ENCODE measurements at regions not wholly inside any gene's neighbourhood (a gene's known extent, or its start where the extent isn't known, plus 50 kb on each side); places are given as distances from the start of the nearest gene placed in this dataset.

DNA sequence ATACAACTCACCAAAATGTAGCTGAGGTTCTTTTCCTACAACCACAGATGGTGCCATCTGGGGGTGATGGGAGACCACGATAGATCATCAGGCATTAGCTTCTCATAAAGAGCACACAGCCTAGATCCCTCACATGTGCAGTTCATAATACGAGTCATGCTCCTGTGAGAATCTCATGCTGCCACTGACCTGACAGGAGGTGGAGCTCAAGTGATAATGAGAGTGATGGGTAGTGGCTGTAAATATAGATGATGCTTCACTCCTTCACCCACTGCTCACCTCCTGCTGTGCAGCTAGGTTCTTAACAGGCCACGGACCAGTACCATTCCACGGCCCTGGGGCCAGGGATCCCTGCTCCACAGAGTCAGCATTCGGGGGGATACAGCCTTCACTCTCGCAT, 943.8 kb downstream of the NLGN4Y start:
- DNase-seq (no peak), ATAC-seq (no peak)
- intact Hi-C loops (cut with DNase I), result no loop called here

DNA sequence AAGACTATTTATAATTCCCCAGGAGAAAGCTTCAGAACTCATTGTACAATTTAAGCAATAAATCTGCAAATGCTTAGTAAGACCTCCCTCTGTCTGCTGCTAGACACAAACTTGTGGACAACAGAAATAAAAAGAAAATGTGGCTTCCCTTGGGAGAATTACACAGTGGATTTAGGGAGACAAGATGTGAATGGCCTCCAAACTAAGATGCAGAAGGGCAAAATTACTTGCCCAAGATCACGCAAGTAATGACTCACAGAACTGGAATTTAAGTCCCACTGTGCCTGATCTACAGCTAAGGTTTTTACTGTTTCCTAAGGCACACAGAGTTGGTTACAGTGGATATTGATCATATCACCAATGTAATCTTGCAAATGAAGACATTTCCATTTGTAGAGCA, 947.0 kb downstream of the NLGN4Y start:
- ATAC-seq (no peak), DNase-seq (no peak)
- intact Hi-C loops (cut with DNase I), result no loop called here

DNA sequence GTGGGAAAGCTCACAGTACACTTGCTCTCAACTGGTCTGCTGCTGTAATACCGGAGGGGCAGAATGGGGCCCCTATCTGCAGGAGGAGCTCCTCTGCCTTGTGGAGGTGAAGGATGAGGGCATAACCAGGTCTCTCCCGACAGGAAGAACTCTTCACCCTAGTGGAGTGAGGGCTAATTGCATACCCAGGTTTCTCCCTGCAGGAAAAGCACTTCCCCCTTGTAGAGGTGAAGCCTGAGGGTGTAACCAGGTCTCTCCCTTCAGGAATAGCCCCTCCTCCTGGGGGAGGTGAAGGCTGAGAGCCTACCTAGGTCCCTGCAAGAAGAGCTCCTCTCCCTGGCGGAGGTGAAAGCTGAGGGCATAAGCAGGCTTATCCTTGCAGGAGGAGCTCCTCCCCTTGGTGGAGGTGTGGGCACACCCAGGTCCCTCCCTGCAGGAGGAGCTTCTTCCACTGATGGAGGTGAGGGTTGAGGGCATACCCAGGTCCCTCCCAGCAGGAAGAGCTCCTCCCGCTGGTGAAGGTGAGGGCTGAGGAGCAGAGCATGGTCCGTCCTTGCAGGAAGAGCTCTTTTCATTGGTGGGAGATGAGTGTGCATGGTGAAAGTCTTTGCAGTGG, 954.1 kb downstream of the NLGN4Y start:
- DNase-seq (no peak), ATAC-seq (no peak)
- intact Hi-C loops (cut with DNase I), result no loop called here

DNA sequence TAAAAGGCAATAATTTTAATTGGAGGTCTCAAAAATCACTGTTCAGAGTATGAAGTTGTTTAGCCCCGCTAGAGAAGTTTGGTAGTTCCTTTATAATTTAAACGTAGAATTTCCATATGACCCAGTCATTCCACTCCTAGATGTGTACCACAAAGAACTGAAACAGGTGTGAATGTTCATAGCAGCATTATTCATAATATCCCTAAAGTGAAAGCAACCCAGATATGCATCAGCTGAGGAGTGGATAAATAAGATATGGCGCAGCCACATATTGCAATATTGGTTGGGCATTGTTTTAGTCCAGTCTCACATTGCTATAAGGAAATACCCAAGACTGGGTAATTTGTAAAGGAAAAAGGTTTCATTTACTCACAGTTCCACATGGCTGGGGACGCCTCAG, 976.2 kb downstream of the NLGN4Y start:
- no peak for ATAC-seq
- no peak for DNase-seq
- intact Hi-C loops (cut with DNase I), result no loop called here

DNA sequence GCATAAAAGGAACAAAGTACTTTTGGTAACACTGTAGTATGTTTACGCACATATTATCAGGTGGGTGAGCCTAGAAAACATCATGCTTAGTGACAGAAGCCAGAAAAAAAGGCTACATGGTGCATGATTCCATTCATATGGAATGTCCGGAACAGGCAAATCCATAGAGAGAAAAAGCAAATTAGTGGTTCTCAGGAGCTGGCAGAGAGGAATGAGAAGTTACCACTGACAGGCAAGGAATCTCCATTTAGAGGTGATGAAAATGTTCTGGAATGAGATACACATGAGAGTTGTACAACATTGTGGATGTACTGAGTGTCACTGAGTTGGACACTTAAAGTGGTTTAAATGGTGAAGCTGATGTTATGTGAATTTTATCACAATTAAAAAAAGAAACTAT, 976.9 kb downstream of the NLGN4Y start:
- no peak for DNase-seq
- no peak for ATAC-seq
- intact Hi-C loops (cut with DNase I), result no loop called here

DNA sequence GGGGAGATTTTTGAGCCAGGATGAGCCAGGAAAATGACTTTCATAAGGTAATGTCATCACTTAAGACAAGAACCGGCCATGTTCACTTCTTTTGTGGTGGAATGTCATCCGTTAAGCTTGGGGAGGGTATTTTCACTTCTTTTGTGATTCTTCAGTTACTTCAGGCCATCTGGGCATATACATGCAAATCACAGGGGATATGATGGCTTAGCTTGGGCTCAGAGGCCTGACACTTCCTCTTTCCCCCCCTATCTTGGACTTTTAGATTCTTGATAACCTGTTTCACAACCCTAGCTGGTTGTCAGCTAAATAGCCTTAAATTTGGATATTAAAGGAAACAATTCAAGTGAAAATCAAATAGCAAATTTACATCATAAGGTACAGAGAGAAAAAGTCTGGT, 986.0 kb downstream of the NLGN4Y start:
- DNase-seq, result no peak
- no peak for ATAC-seq
- intact Hi-C loops (cut with DNase I), result no loop called here

DNA sequence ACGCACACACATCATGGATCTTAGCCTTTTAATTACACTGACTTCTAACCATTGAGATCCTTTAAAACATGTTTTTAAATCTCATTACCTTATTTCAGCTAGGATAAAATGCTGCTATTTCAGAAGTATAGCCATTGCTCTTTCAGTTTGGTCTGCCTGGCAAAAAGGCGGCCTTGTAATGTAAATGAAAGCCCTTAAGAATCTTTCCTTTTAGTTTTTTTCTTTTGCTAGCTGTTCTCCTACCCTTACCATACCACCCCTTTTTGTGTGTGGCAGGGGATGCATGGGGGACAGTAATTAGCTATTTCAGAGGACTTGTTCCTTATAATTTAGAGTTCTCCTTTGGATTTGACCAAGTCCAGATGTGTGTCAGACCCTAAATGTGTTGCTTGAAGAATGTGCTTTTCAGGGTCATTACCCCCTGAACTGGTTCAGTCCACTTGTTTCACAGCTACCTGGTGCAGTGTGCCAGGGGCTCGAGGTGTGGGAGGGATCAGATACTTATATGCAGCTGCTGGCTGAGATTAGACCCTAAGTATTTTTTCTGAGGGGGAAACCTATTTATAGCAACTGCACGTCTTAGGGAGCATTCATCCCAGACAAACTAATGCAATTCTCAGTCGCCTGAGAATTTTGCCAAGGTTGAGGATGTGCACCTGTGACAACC, 986.8 kb downstream of the NLGN4Y start:
- DNase-seq (no peak), ATAC-seq (no peak)
- intact Hi-C loops (cut with DNase I), result no loop called here

DNA sequence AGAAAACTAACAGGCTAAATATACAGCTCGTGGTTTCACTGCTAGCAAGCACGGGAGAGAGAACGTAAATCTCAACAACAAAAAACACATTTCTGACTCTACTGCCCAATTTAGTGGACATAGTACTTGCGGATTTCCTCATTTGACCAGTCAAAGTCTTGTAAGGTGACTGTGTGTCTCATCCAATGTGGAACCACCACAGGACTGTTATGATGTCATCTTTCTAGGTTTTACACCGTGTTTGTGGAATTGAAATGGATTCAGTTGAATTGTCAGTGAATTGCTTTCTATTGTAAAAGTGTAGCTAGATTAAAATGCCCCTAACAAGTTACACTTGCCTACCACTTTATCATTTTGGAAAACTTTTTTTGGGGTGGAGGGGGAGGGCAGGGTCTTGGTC, 1010.8 kb downstream of the NLGN4Y start:
- DNase-seq (no peak), ATAC-seq (no peak)
- intact Hi-C loops (cut with DNase I), result no loop called here

DNA sequence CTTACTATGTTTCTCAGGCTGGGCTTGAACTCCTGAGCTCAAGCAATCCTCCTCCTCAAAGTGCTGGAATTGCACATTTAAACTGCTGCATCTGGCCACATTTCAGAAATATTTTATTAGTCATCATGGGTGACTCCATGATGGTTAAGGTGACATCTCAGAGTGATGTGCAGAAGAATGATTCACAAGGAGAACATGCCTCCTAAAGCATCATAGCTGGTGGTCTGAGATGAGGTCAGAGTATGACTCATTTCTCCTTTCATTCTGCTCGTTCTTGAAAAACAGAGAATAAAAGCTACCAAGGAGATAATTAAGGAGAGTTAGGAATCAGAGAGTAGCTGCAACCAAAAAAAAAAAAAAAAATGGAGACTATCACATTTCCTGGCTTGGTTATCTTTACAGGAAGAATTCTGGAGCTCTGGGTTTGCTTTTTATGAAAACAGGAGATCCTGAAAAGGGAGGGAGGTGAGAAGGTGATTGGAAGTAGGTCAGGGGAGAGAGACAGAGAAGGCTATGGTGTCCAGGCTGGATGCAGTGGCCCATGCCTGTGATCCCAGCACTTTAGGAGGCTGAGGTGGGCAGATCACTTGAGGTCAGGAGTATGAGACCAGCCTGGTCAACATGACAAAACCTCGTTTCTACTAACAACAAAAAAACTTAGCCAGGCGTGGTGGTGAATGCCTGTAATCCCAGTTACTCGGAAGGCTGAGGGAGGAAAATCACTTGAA, 1011.6 kb downstream of the NLGN4Y start:
- ATAC-seq, result peak in 1 of 2 donors; percentile 71
- intact Hi-C loops (cut with DNase I), result no loop called here
- DNase-seq, result no peak

DNA sequence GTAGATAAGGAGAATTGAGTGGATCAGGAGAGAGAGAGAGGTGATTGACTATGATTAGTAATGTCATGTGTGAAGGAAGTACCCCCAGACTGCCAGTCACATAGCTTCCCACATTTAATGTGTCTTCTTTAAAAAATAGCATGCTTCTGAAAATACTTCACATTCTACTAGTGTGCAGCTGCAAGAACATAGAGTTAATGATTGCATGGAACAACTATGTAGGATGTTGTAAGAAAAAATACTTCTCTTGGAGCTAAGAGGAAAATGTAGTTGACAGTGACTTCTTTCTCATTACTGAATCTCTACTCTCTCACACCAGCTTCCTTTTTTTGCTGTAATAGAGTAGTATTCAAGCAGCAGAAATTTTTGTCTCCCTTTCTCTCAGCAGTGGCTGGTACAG, 1016.2 kb downstream of the NLGN4Y start:
- ATAC-seq, result no peak
- intact Hi-C loops (cut with DNase I), result no loop called here
- no peak for DNase-seq

DNA sequence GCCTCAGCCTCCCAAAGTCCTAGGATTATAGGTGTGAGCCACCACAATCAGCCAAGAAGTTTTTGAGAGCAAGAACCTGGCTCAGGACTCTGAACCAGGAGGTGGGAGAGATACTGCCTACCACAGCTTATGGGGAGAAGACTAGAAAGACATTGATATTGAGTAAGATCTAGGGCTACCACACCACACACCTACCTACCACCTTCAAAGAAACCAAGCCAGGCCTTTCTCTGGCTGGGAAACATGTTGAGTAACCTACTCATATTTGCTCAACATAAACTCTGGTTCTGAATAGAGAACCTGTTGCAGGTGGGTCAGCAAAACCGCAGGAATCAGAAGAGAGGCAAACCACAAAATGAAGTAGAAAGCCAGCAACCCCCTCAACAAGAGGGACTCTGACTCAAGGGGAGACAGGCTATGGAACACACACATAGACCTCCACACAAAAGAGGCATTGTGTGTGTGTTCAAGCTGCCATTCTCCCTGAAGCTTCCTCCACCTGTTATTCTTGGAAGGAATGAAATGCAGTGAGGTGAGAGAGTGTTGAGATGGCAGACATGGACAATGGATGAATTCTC, 1021.9 kb downstream of the NLGN4Y start:
- DNase-seq (no peak), ATAC-seq (no peak)
- intact Hi-C loops (cut with DNase I), result no loop called here

DNA sequence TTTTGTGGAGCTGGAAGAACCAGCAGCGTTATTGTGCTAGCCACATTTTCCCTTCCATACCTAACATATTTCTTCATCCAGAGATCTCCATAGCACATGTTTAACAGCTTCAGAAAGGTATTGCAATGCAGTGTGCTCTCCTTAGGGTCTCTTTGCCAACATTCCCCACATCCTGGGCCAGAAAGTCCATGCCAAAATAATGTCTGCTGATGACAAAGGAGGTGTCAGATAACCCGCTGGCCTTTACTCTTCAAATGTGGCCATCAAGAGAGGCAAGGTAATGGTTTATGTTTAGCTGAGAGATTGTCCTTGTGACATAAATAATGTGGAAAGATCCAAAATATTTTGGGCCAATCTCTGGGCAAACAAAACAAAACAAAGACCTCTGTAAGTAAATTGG, 1027.7 kb downstream of the NLGN4Y start:
- intact Hi-C loops (cut with DNase I), result no loop called here
- ATAC-seq, result no peak
- no peak for DNase-seq

DNA sequence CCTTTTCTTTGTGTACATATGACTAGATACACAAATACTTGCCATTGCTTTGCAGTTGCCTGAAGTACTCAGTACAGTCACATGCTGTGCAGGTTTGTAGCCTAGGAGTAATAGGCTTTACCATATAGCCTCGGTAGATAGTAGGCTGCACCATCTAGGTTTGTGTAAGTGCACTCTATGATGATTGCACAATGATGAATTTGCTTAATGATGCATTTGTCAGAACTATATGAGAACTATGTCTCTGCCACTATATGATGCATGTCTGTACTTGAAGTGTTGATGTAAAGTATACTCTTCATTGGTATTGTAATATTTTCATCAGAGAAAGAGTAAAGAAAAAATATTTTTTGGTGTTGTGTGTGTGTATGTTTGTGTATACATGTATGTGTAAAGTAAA, 1030.7 kb downstream of the NLGN4Y start:
- intact Hi-C loops (cut with DNase I), result no loop called here
- no peak for DNase-seq
- ATAC-seq, result no peak

DNA sequence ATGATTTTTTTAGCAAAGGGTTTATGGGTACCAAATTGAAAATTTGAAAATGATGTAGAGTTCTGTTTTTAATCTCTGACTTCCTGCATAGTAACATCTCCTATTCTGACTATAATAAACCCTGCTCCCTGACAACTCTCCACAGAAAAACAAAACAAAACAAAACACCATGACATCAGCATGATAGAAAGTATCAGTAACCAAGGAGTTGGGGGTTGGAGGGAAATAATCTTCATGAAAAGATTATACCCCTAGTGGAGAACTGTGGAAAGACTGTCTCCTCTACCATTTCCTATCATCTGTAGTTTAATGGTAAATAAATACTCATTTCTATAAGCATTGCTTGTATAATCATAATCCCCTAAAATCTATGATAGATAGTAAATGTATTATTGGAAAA, 1034.8 kb downstream of the NLGN4Y start:
- DNase-seq, result no peak
- no peak for ATAC-seq
- intact Hi-C loops (cut with DNase I), result no loop called here

DNA sequence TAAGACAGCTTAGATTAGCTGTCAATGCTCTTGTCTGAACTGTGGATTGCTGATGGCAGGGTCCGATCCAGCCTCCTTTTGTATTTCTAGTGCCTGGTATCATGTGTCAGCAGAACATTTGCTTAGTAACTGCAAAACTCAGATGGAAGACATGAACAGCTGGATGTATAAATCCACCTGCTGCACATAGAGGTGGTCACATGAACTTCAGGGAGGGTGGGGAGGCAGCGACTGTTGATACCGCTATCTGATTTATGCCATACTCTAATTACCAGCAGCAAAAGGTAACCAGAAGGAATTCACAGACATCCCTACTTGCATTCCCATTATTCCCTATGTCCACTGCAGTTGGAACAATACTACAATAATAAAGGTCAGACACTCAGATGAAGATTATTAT, 1036.5 kb downstream of the NLGN4Y start:
- ATAC-seq, result no peak
- intact Hi-C loops (cut with DNase I), result no loop called here
- no peak for DNase-seq

DNA sequence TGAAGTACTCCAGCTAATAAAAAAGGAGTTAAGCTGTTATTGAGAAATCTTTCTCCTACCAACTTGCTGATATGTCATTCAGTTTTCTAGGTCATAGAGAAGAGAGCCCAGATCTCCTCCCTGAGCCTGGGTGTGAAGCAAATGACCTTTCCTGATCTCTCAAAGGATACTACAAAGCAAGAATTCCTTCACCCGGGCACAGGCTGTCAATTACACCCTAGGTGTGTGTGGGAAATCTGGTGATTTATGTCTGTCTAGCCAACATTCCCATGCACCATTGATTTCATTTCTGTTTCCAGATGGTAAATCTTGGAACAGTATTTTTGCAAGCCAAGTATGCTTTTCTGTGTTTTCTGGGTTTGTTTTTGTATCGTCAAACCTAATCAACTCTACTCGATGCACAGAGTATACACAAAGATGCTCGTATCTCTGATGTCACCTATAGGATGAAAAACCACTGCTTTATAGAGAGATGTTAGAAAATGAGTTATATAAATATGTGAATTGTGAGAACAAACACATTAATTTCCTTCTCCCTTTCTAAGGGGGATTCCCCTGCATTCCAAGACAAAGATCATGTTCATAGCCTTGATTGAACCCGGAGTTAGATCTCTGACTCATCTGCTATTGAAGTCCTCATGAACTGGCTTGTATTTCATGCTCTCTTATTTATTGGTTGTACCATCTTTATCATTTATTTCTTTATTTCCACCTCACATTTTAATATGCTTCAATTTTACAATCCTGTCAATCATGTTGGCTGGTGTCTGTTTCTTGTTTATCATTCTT, 1037.4 kb downstream of the NLGN4Y start:
- DNase-seq (no peak), ATAC-seq (peak in 1 of 2 donors; percentile 23)
- intact Hi-C loops (cut with DNase I), result no loop called here

DNA sequence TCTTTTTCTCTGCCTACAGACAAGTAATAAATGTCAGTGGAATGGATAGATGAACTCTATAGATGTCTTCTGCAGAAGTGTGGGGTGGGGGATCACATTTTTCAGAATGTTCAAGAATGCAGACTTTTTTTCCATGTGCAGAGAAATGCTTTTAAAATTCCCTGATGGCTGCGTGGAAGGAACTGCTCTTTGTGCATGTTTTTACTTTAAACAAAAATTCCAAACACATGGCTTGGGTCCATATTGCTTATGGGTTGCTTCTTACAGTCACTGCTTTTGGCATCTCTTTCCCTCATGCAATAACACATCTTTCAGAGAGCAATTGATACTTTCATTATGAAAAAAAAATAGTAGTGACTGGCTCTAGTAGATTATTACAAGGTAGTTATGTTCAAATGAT, 1053.6 kb downstream of the NLGN4Y start:
- no peak for DNase-seq
- intact Hi-C loops (cut with DNase I), result no loop called here
- ATAC-seq, result no peak

DNA sequence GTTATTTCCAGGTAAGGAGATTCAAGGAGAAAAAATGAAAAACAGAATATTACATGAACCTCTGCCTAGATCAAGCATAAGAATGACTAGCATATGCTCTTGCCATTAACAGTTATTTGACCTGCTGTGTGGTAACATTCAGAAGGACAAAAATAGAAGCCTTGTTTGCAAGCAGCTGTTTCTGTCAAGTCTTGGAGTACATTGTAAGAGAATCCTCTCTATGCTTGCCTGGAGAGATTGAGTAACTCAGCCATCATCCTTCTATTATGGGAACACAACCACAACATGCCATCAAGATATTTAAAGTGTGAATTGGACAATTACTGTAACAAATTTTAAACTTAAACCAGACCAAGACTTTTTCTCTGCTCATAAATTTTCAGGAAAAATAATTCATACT, 1054.4 kb downstream of the NLGN4Y start:
- ATAC-seq (no peak), DNase-seq (no peak)
- intact Hi-C loops (cut with DNase I), result no loop called here

DNA sequence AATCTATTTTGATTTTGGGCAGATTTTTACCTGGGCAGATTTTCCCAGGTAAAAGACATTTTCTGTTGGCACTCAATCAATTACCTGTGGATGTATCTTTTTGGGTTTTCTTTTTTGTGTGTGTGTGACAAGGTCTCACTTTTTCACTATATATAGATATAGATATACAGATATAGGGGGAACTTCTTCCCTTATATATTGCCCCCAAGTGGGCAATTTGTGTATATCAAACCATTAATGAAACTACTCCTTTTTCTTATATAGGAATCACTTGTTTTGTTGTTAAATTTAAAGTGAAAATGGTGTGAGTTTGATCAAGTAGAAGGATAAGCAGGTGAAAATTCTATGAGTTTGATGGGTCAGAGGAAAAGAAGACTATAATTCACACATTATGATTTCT, 1054.9 kb downstream of the NLGN4Y start:
- DNase-seq, result no peak
- ATAC-seq, result no peak
- intact Hi-C loops (cut with DNase I), result no loop called here

DNA sequence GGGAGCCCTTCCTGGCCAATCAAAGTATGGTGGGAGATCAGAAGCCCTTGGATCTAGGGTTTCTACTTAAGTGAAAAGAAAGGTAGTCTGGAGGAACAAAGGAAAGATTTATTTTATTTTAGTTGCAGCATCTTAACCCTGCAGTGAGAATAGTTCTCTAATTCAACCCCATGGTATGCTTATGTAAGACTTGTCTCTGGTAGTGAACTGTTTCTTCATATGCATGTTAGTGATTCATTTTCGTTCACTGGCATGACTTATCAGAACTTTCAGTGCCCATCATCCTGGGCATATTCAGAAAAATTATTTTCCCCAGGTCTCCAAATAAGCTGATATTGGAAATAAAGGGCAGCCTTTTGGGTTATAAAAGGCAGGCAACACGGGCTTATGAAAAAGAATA, 1058.8 kb downstream of the NLGN4Y start:
- DNase-seq (no peak), ATAC-seq (no peak)
- intact Hi-C loops (cut with DNase I), result no loop called here

All from left cardiac atrium (tissue), 4 donors.